ENCODE measurements at regions not wholly inside any gene's neighbourhood (a gene's known extent, or its start where the extent isn't known, plus 50 kb on each side); places are given as distances from the start of the nearest gene placed in this dataset.

DNA sequence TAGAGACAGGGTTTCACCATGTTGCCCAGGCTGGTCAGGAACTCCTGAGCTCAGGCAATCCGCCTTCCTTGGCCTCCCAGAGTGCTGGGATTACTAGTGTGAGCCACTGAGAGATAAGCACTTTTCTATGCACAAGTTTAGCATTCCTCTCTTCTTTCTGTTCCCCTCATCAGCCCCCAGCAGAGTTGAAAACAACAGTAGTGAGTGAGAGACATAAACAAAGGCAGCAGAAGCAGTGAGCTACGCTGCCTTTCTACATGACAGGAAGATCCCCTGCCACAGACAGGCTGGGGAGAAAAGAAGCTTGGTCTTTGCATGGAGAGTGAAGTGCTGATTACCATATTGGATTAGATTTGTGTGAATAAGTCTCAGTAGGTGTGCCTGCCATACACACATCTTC is 392.0 kb upstream of the KIRREL3 start:
- TF ChIP-seq POLR2A (IDR thresholded peaks at IDR 0.05; ENCODE audit: low read depth, low read length): no peak
- no peak for TF ChIP-seq POLR2AphosphoS5 (IDR thresholded peaks at IDR 0.05; ENCODE audit: low read depth, low read length)
- TF ChIP-seq TAF1 (IDR thresholded peaks at IDR 0.05; ENCODE audit: low read depth, low read length): no peak

Data from GM12891 (cell line).